Panc1 (cell line): ENCODE measurements at regions not wholly inside any gene's neighbourhood (a gene's known extent, or its start where the extent isn't known, plus 50 kb on each side); places are given as distances from the start of the nearest gene placed in this dataset.

Source experiments
- ATAC-seq: fragments of 200-7000 bp; cut with Tn5 transposase; 2 replicates; pipeline ENCODE4 v1.9.1; 2020; ENCODE audit warnings: mild to moderate bottlenecking, moderate library complexity
- BruUV-seq: library from RNA; stranded (reverse); fragments of 400-500 nt; replicated peaks from 2 replicates; lab custom pipeline; 2021; lab: Mats Ljungman, UMichigan
- CTCF ChIA-PET: fragments of 300-600 bp; sonication (Branson Sonifier 250); formaldehyde crosslinking; loops from one replicate; lab custom pipeline; 2022; ENCODE audit warnings: antibody characterized with exemption; lab: Charles Lee
- POLR2A ChIA-PET: fragments of 300-600 bp; sonication (Branson Sonifier 250); formaldehyde crosslinking; loops from one replicate; lab custom pipeline; 2022; ENCODE audit warnings: antibody characterized with exemption; lab: Charles Lee
- DNase-seq: peaks from one replicate; pipeline ENCODE4 v3.0.0-alpha.2; 2010; ENCODE audit warnings: low read depth, low spot score
- H3K27ac ChIP-seq: 2 replicates; pipeline ENCODE4 v1.5.1; 2011; ENCODE audit warnings: mild to moderate bottlenecking, low read length, inconsistent platforms
- H3K27me3 ChIP-seq: fragments of 200-500 bp; sonication (Bioruptor generic); 2 replicates; pipeline ENCODE4 v1.6.0; 2014; ENCODE audit warnings: low read length, inconsistent platforms; ENCODE audit not compliant: control insufficient read depth, insufficient read depth
- H3K36me3 ChIP-seq: fragments of 200-500 bp; sonication (Bioruptor generic); 2 replicates; pipeline ENCODE4 v1.5.1; 2014; ENCODE audit warnings: inconsistent platforms, mild to moderate bottlenecking, low read length, moderate library complexity; ENCODE audit not compliant: control insufficient read depth, insufficient read depth
- H3K4me1 ChIP-seq: 2 replicates; pipeline ENCODE4 v1.5.1; 2011; ENCODE audit warnings: inconsistent platforms, mild to moderate bottlenecking, low read length, moderate library complexity; ENCODE audit not compliant: control insufficient read depth, insufficient read depth
- H3K4me3 ChIP-seq, 2 experiments: 2 replicates each; pipeline ENCODE4 v1.5.1; 2011 to 2012; ENCODE audit warnings: low read depth in 2 of 2, low read length in 2 of 2, mild to moderate bottlenecking in 2 of 2, inconsistent platforms in 1 of 2, moderate library complexity in 1 of 2
- H3K9me3 ChIP-seq: fragments of 200-500 bp; sonication (Bioruptor generic); 2 replicates; pipeline ENCODE4 v1.5.1; 2014; ENCODE audit warnings: low read depth, mild to moderate bottlenecking, inconsistent platforms, low read length, moderate library complexity; ENCODE audit not compliant: control insufficient read depth, insufficient read depth
- CTCF ChIP-seq: fragments of 450-650 bp; IDR thresholded peaks from 2 replicates; pipeline ENCODE4 v1.5.1; 2017; ENCODE audit warnings: mild to moderate bottlenecking
- POLR2AphosphoS5 ChIP-seq: IDR thresholded peaks from 2 replicates; pipeline ENCODE4 v1.6.1; 2012; ENCODE audit warnings: mild to moderate bottlenecking, low read depth, low read length, moderate library complexity
- REST ChIP-seq, 2 experiments: IDR thresholded peaks; 2 replicates each; pipeline ENCODE4 v1.6.1; 2011 to 2012; ENCODE audit warnings: low read depth in 2 of 2, control low read depth in 1 of 2, low read length in 1 of 2, mild to moderate bottlenecking in 1 of 2, moderate library complexity in 1 of 2; ENCODE audit not compliant: insufficient read depth in 1 of 2
- SIN3A ChIP-seq: IDR thresholded peaks from 2 replicates; pipeline ENCODE4 v1.6.1; 2012; ENCODE audit warnings: low read depth, mild to moderate bottlenecking, low read length, moderate library complexity, borderline replicate concordance; ENCODE audit not compliant: insufficient read depth
- TCF7L2 ChIP-seq: IDR thresholded peaks from 2 replicates; pipeline ENCODE4 v1.6.1; 2011; ENCODE audit warnings: mild to moderate bottlenecking, low read depth, low read length, inconsistent platforms
- in situ Hi-C: cut with HindIII; loops from 2 replicates; pipeline ENCODE4 v1.10.0; 2016; ENCODE audit warnings: low sequenced_read_pairs, low pct_unique_long_range_greater_than_20kb
- intact Hi-C: fragments of 100-400 bp; cut with micrococcal nuclease; formaldehyde crosslinking; loops from one replicate; pipeline ENCODE4 v1.10.0; 2022; ENCODE audit not compliant: unreplicated experiment

- intact Hi-C loops (no loop called here), in situ Hi-C loops (no loop called here)
- Histone ChIP-seq H3K36me3 (no peaks in the 10 kb centered on the region), H3K27ac (no peak overlapping the region), H3K4me3 (no peak overlapping the region), H3K4me1 (no peaks in the 10 kb centered on the region), H3K27me3 (no peaks in the 10 kb centered on the region), H3K9me3 (no peaks in the 10 kb centered on the region)
- DNase-seq = no peak
- BruUV-seq = no TSS peak
- ChIA-PET CTCF (interaction anchor here (1.0 kb wide), 1 partner anchor 10 kb away, joined by 3 read pairs; no protein-coding TSS in a partner anchor), POLR2A (no interaction called here)
- ATAC-seq = no peak; the same call in 1 of the 2 replicates
- TF ChIP-seq CTCF (no peak), SIN3A (no peak), REST (IDR thresholded peaks at IDR 0.05; ENCODE audit: insufficient read depth in 1 of 2, low read depth in 2 of 2, low read length in 1 of 2) (no peak), TCF7L2 (no peak), POLR2AphosphoS5 (no peak)
These were observed 152.1 kb downstream of the KLF13 start for GRCh38 chr15:31478702-31479221.

GRCh38 chr15:31480356-31481025 is 153.9 kb downstream of the KLF13 start:
- DNase-seq = no peak
- H3K4me3 ChIP-seq = no peak overlapping the region
- intact Hi-C loops = no loop called here
- H3K36me3 ChIP-seq = no peaks in the 10 kb centered on the region
- TF ChIP-seq POLR2AphosphoS5 (no peak), CTCF (no peak), SIN3A (no peak), TCF7L2 (no peak), REST (IDR thresholded peaks at IDR 0.05; ENCODE audit: insufficient read depth in 1 of 2, low read depth in 2 of 2, low read length in 1 of 2) (no peak)
- ChIA-PET CTCF (interaction anchor here (0.6 kb wide), 1 partner anchor 387 kb away, joined by 3 read pairs; no protein-coding TSS in a partner anchor), POLR2A (no interaction called here)
- H3K4me1 ChIP-seq = no peaks in the 10 kb centered on the region
- no peaks in the 10 kb centered on the region for H3K9me3 ChIP-seq
- H3K27ac ChIP-seq = no peak overlapping the region
- in situ Hi-C loops = no loop called here
- no peaks in the 10 kb centered on the region for H3K27me3 ChIP-seq
- no TSS peak for BruUV-seq
- ATAC-seq = no peak
